G401 (cell line): ENCODE measurements at regions not wholly inside any gene's neighbourhood (a gene's known extent, or its start where the extent isn't known, plus 50 kb on each side); places are given as distances from the start of the nearest gene placed in this dataset.

Experiments
- DNase-seq: peaks from one replicate; pipeline ENCODE4 v3.0.0-alpha.2; 2015; ENCODE audit warnings: low spot score
- in situ Hi-C: cut with HindIII; loops from 2 replicates; pipeline ENCODE4 v1.10.0; 2016; ENCODE audit warnings: low sequenced_read_pairs, mixed read lengths

- DNase-seq: no peak
- in situ Hi-C loops: no loop called here
Measured at GRCh38 chr4:179472164-179472563, 2029.9 kb upstream of the AGA start.

GRCh38 chr4:179478608-179479007, 2036.4 kb upstream of the AGA start:
- no peak for DNase-seq
- in situ Hi-C loops: no loop called here

DNA sequence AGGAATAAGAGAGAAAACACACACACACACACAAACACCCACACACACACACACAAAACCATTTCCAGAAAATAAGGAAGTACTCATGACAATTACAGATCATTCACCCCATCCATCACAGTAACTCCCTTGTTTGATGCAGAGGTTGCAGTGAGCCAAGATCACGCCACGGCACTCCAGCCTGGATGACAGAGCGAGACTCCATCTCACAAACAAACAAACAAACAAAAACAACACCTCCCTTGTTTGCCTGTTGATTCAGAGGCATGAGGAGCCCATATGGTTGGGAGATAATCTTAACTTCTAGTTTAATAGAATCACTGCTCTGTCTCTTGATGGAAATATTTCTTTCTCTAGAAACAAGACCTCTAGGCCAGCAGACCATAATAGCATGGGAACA, 2043.5 kb upstream of the AGA start:
- in situ Hi-C loops: no loop called here
- no peak for DNase-seq

DNA sequence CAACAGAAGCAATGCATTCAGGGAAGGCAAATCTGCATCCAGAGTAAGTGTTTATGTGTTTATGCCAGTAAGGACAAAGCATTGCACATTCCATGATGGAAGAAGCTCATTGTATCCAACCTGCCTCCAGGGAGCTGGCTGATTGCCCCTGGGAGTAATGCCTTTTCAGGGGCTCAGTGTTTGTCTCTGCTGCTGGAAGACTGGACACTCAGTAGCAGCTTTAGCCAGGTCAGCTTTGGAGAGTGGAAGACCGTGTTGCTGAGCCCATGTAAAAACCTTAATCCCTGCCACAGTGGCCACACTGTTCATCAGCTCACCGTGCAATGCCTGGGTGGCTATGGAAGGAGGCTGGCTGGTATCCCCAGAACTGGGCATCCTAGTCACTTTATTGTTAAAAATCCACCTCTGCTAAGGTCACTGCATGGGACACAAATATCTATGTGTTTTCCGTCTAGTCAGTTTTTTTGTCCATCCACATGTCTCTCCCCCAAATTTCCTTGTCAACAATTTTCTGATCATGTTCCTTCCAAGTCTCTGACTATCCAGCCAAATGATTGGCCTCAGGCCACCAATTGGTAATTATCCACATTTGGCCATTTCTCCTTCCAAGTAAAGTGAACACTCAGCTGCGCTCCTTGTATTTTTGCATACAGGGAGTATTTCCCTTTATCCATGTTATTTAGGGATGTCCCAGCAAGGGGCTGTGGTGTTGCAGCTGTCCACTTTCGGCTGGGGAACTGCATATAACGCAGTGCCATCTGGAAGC, 2044.5 kb upstream of the AGA start:
- DNase-seq: peak; percentile 38
- in situ Hi-C loops: no loop called here

GRCh38 chr4:179492260-179493080, 2050.2 kb upstream of the AGA start:
- in situ Hi-C loops: no loop called here
- DNase-seq: no peak

DNA sequence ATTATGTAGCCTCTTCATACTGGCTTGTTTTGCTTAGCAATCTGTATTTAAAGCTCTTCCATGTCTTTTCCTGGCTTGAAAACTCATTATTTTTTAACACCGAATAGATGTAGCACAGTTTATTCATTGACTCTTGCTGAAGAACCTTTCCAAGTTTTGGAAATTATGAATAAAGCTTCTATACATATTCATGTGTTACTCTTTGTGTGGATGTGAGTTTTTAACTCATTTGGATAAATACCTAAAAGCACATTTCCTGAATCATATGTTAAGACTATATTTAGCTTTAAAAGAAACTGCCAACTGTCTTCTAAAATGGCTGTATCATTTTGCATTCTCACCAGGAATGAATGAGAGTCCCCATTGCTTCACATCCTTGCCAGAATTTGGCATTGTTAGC, 2061.7 kb upstream of the AGA start:
- no peak for DNase-seq
- in situ Hi-C loops: no loop called here

DNA sequence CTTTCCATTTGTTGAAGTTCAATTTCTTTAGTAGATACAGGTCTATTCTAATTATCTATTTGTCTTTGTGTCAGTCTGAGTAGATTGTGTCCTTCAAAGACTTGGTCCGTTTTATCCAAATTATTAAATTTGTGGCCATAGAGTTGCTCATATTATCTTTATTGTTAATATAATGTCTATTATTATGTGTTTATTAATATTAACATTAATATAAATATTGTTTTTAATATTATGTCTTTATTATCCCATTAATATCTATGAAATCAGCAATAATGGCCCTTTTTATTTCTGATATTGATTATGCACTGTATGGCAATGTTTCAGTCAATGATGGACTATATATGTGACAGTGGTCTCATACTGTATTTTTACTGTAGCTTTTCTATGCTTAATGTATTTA, 2067.3 kb upstream of the AGA start:
- in situ Hi-C loops: no loop called here
- no peak for DNase-seq

- in situ Hi-C loops: no loop called here
- DNase-seq: no peak
Measured at GRCh38 chr4:179521952-179522351, 2079.7 kb upstream of the AGA start.

DNA sequence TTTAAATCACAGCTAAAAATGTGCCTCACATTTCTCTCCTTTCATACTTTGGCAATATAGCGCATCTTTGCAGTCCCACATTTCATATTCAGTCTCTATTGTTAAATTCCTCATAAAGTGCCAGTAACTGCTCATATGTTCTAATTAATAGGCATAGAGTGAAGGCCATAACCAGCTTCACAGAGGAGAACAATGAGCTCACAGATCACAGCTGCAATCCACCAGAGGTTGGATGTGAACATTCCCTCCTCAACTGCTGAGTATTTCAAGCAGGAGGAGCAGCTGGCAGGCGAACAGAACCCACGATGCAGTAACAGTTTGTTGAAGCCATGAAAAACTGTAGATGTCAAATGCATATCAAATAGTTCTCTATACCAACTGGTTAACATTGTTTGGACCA, 2088.7 kb upstream of the AGA start:
- in situ Hi-C loops: no loop called here
- no peak for DNase-seq

DNA sequence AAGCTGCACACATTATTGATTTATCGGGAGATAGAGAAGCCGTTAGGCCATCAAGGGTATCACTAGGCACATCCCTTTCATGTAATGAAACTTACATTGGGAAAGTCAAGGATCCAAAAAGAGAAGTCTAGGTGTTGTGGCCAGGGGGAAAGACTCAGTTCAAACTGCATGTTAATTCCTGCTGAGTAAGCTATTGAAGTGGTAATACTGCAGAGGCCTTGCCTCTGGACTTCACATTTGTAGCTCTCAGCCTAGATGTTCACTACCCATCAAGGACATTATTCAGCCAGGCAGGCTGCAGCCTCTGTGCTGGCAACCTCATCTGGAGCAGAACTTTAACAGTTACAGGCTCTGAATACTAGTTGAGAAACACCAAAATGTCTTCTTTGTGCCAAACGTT, 2094.5 kb upstream of the AGA start:
- in situ Hi-C loops: no loop called here
- no peak for DNase-seq

GRCh38 chr4:179539641-179540040, 2097.4 kb upstream of the AGA start:
- in situ Hi-C loops: no loop called here

DNA sequence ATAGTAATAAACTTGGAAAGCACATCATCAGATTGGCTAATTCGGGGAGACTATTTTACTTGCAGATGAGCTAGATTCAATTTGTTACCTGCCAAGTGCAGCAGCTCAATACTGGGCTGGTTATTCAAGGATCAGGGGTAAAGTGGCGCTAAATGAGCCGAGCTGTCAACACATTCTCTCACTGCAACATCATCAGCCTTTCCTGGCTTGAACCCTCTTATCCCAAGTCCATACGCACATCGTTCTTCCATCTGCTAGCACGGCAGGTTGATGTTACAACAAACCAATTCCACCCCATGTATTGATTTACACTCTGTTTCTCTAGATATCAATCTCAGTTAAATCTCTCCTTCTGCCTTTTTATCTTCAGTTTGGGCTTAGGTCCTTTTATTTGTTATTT, 2101.5 kb upstream of the AGA start:
- DNase-seq: no peak
- in situ Hi-C loops: no loop called here

More at GRCh38 chr4:179539641-179540040, 2097.4 kb upstream of the AGA start:
- no peak for DNase-seq

GRCh38 chr4:179544496-179544895, 2102.3 kb upstream of the AGA start:
- in situ Hi-C loops: no loop called here
- no peak for DNase-seq

DNA sequence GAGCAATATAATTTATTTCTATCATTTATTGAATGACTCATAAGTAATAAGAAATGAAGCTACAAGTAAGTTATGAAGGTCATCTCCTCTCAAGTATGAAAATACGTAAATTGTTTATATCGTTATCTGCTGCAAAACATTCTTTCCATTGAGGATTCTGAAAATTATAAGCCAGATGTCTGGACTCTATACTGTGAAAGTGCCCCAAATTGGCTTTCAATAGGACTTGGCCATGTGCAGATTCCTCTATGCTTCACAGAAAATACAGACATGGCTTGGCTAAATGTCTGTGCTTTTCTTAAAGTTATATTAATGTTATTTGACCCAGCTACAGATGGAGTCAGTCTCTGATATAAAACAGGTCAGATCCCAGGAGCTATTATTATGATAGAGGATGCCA, 2109.9 kb upstream of the AGA start:
- in situ Hi-C loops: no loop called here

GRCh38 chr4:179563741-179564140, 2121.5 kb upstream of the AGA start:
- DNase-seq: no peak
- in situ Hi-C loops: no loop called here

More for the DNA sequence above, 2109.9 kb upstream of the AGA start:
- no peak for DNase-seq

DNA sequence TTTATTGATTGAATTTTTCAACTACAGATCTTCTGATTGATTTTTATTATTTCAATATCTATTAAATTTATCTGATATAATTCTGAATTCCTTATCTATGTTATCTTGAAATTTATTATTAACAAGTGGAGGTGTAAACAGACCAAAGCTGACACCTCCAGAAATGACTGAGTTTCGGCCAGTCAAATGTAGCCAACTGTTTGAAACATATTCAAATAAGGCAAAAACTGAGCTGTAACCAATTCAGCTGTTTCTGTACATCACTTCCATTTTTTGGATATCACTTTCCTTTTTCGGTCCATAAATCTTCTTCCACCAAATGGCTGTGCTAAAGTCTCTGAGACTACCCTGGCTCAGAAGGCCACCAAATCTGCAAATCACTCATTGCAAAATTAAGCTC, 2127.3 kb upstream of the AGA start:
- DNase-seq: no peak
- in situ Hi-C loops: no loop called here

- in situ Hi-C loops: no loop called here
- DNase-seq: no peak
Measured at GRCh38 chr4:179582164-179582905, 2140.1 kb upstream of the AGA start.

DNA sequence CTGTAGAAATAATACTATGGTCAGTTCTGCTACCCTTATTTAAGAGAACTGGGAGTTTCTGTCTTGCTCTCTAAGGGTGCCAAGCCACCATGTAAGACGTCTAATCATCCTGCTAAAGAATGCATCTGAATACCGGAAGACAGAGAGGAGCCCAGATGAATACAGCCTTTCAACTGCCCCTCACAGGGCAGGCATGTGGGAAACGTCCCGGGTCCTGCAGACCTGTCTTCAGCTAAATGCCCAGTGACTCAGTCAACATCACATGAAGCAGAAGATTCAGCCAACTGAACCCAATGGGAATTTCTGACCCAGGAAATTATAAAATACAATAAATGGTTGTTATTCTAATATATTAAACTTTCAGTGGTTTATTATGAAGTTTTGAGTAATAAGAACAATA, 2141.0 kb upstream of the AGA start:
- in situ Hi-C loops: no loop called here
- DNase-seq: no peak

- DNase-seq: no peak
- in situ Hi-C loops: no loop called here
Measured at GRCh38 chr4:179584101-179584500, 2141.9 kb upstream of the AGA start.

DNA sequence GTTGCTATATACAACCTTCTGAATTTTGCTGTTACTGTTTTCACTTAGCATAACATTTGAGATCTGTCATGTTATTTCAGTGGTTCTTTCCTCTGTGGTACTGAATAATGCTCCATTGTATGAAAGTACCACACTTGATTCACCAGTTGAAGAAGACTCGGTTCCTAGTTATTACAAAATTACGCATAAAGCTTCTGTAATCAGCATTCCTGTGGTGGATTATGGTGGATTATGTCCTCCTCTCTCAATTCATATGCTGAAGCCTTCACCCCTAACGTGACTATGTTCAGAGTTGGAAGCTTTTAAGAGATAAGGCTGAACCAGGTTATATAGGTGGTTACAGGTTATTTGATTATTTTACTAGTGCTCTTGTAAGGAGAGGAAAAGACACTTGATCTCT, 2143.5 kb upstream of the AGA start:
- DNase-seq: no peak
- in situ Hi-C loops: no loop called here
